K562 (cell line): ENCODE measurements at regions not wholly inside any gene's neighbourhood (a gene's known extent, or its start where the extent isn't known, plus 50 kb on each side); places are given as distances from the start of the nearest gene placed in this dataset.

ENCODE experiments used
- ATAC-seq: fragments of 200-7000 bp; cut with Tn5 transposase; 3 replicates; pipeline ENCODE4 v1.9.1; 2020; ENCODE audit warnings: moderate library complexity
- BruUV-seq: library from RNA; stranded (reverse); fragments of 400-500 nt; replicated peaks from 2 replicates; lab custom pipeline; 2021; lab: Mats Ljungman, UMichigan
- CTCF ChIA-PET: fragments of 300-600 bp; formaldehyde crosslinking; extraction: SDS; loops from one replicate; lab custom pipeline; 2021; ENCODE audit warnings: low intra/inter-chr PET ratio; lab: Yijun Ruan, JAX
- POLR2A ChIA-PET: fragments of 300-600, 350-650 bp; sonication (Branson Sonifier 250); formaldehyde crosslinking; extraction: SDS; loops from one replicate; lab custom pipeline; 2021; ENCODE audit warnings: antibody characterized with exemption, inconsistent platforms; lab: Yijun Ruan, JAX
- DNase-seq, 4 experiments: peaks; one replicate each; pipeline versions ENCODE4 v3.0.0 to v3.0.0-alpha.2; 2011 to 2018; ENCODE audit warnings: low spot score in 3 of 4, mixed read lengths in 3 of 4; ENCODE audit errors: extremely low read depth in 1 of 4
- FAIRE-seq: peaks from 2 replicates; lab custom pipeline; 2011; peaks lifted over from hg19 to GRCh38; lab: Jason Lieb, UNC
- H2AFZ ChIP-seq: 2 replicates; pipeline ENCODE4 v1.6.0; 2011; ENCODE audit warnings: low read depth, low read length, control low read depth, inconsistent platforms
- H3K27ac ChIP-seq: fragments of 200-600 bp; 3 replicates; pipeline ENCODE4 v1.8.0; 2011; ENCODE audit warnings: low read depth, mild to moderate bottlenecking, control low read depth, inconsistent platforms, low read length, moderate library complexity, mixed read lengths; ENCODE audit errors: extremely low read depth
- H3K27me3 ChIP-seq, 2 experiments: fragments of 300-600 bp in 1 of 2; 2 replicates in 1 of 2; 3 replicates in 1 of 2; pipeline versions ENCODE4 v1.6.0 to v1.8.0; 2011; ENCODE audit warnings: inconsistent platforms in 2 of 2, low read length in 2 of 2, mild to moderate bottlenecking in 1 of 2, mixed read lengths in 1 of 2, moderate library complexity in 1 of 2; ENCODE audit not compliant: control insufficient read depth in 2 of 2, insufficient read depth in 2 of 2
- H3K36me3 ChIP-seq: fragments of 300-600 bp; 3 replicates; pipeline ENCODE4 v1.8.0; 2011; ENCODE audit warnings: mild to moderate bottlenecking, low read length, inconsistent platforms; ENCODE audit not compliant: control insufficient read depth, insufficient read depth
- H3K4me1 ChIP-seq, 2 experiments: fragments of 200-600 bp in 1 of 2; replicated peaks in 1 of 2; 2 replicates in 1 of 2; 3 replicates in 1 of 2; pipeline versions ENCODE4 v1.5.1 to v1.8.0; 2011; ENCODE audit warnings: inconsistent platforms in 2 of 2, low read length in 2 of 2, mild to moderate bottlenecking in 1 of 2, mixed read lengths in 1 of 2, moderate library complexity in 1 of 2; ENCODE audit not compliant: control insufficient read depth in 2 of 2, insufficient read depth in 2 of 2
- H3K4me2 ChIP-seq: 2 replicates; pipeline ENCODE4 v1.6.1; 2011; ENCODE audit warnings: low read length, control low read depth, inconsistent platforms, mixed read lengths; ENCODE audit not compliant: insufficient read depth
- H3K4me3 ChIP-seq: fragments of 200-600 bp; sonication (generic), shearing (Covaris generic); 2 replicates; pipeline ENCODE4 v1.5.1; 2016; ENCODE audit warnings: control low read depth, inconsistent platforms
- H3K79me2 ChIP-seq: fragments of 200-600 bp; 3 replicates; pipeline ENCODE4 v1.8.0; 2011; ENCODE audit warnings: low read length, inconsistent platforms; ENCODE audit not compliant: control insufficient read depth, insufficient read depth
- H3K9ac ChIP-seq, 2 experiments: 2 replicates each; pipeline versions ENCODE4 v1.6.0 to v1.6.1; 2011; ENCODE audit warnings: low read depth in 2 of 2, low read length in 2 of 2, control low read depth in 1 of 2, inconsistent platforms in 1 of 2, mild to moderate bottlenecking in 1 of 2, mixed read lengths in 1 of 2; ENCODE audit not compliant: insufficient read depth in 1 of 2
- H3K9me1 ChIP-seq: one replicate; pipeline ENCODE4 v1.6.0; 2011; ENCODE audit warnings: inconsistent platforms, mild to moderate bottlenecking, low read length, moderate library complexity; ENCODE audit not compliant: control insufficient read depth, insufficient read depth
- H3K9me3 ChIP-seq: replicated peaks from 2 replicates; pipeline ENCODE4 v1.5.1; 2011; ENCODE audit warnings: low read depth, low read length, inconsistent platforms; ENCODE audit not compliant: control insufficient read depth, insufficient read depth
- H4K20me1 ChIP-seq: replicated peaks from 2 replicates; pipeline ENCODE4 v1.6.1; 2011; ENCODE audit warnings: low read length, inconsistent platforms, mixed read lengths; ENCODE audit not compliant: control insufficient read depth, insufficient read depth
- BACH1 ChIP-seq: fragments of 200-800 bp; sonication (Bioruptor generic); IDR thresholded peaks from 2 replicates; pipeline ENCODE4 v1.6.1; 2016; ENCODE audit warnings: missing genetic modification characterization, missing compliant biosample characterization
- CXXC5 ChIP-seq: fragments of 250-450 bp; sonication (Bioruptor Pico); IDR thresholded peaks from 2 replicates; pipeline ENCODE4 v1.8.0; 2022; ENCODE audit warnings: inconsistent platforms, mild to moderate bottlenecking, moderate library complexity
- ERF ChIP-seq: fragments of 450-650 bp; formaldehyde crosslinking; IDR thresholded peaks from 2 replicates; pipeline ENCODE4 v1.4.0; 2020; ENCODE audit warnings: mild to moderate bottlenecking, mixed read lengths
- HDAC6 ChIP-seq: IDR thresholded peaks from 2 replicates; pipeline ENCODE4 v1.6.1; 2012; ENCODE audit warnings: low read depth, mild to moderate bottlenecking, control low read depth, inconsistent platforms, low read length, moderate library complexity
- KLF13 ChIP-seq: fragments of 450-650 bp; IDR thresholded peaks from 2 replicates; pipeline ENCODE4 v1.6.1; 2016; ENCODE audit warnings: missing genetic modification characterization, low read depth, mild to moderate bottlenecking, missing compliant biosample characterization, moderate library complexity, borderline replicate concordance
- LEF1 ChIP-seq: fragments of 450-650 bp; IDR thresholded peaks from 2 replicates; pipeline ENCODE4 v1.6.1; 2016; ENCODE audit warnings: mild to moderate bottlenecking
- MBD2 ChIP-seq: sonication (generic); IDR thresholded peaks from 2 replicates; pipeline ENCODE4 v1.6.1; 2016; ENCODE audit warnings: low read depth, borderline replicate concordance
- MCM2 ChIP-seq: fragments of 450-650 bp; IDR thresholded peaks from 2 replicates; pipeline ENCODE4 v1.6.1; 2017; ENCODE audit warnings: low read depth, mild to moderate bottlenecking
- NFIC ChIP-seq: fragments of 450-650 bp; IDR thresholded peaks from 2 replicates; pipeline ENCODE4 v1.6.1; 2017; ENCODE audit warnings: mild to moderate bottlenecking, inconsistent platforms
- RAD21 ChIP-seq, 2 experiments: fragments of 250-450 bp in 1 of 2; fragments of 450-650 bp in 1 of 2; sonication (Bioruptor Pico) in 1 of 2; formaldehyde crosslinking in 1 of 2; IDR thresholded peaks in 1 of 2; conservative IDR thresholded peaks in 1 of 2; 2 replicates each; pipeline versions ENCODE4 v1.4.0 to v1.8.0; 2020 to 2022; ENCODE audit warnings: mild to moderate bottlenecking in 2 of 2, moderate library complexity in 1 of 2
- SIN3B ChIP-seq: fragments of 450-650 bp; IDR thresholded peaks from 2 replicates; pipeline ENCODE4 v1.6.1; 2017; ENCODE audit warnings: low read depth, mild to moderate bottlenecking, moderate library complexity
- SLC30A9 ChIP-seq: fragments of 250-450 bp; sonication (Bioruptor Pico); IDR thresholded peaks from 2 replicates; pipeline ENCODE4 v1.8.0; 2022; ENCODE audit warnings: mild to moderate bottlenecking, moderate library complexity
- TAF1 ChIP-seq: IDR thresholded peaks from 2 replicates; pipeline ENCODE4 v1.6.1; 2011; ENCODE audit warnings: mild to moderate bottlenecking, low read length, moderate library complexity; ENCODE audit not compliant: insufficient read depth, control insufficient read depth, severe bottlenecking; ENCODE audit errors: extremely low read depth
- ZFP36 ChIP-seq: fragments of 150-350 bp; IDR thresholded peaks from 2 replicates; pipeline ENCODE4 v1.6.1; 2018; ENCODE audit warnings: low read length, low read depth; ENCODE audit not compliant: partially characterized antibody
- WGBS: fragments of 100-300 bp; shearing (Covaris generic); methylation state at CpG from one replicate; pipeline ENCODE4 v1.1.6; 2016; ENCODE audit warnings: low coverage, mixed read lengths; ENCODE audit not compliant: insufficient coverage; ENCODE audit errors: missing lambda C conversion rate; 5-methylcytosine and 5-hydroxymethylcytosine counted together
- in situ Hi-C: fragments of 300-500 bp; cut with MboI; formaldehyde crosslinking; loops from 4 replicates; pipeline ENCODE4 v1.15.0; 2018; ENCODE audit warnings: inconsistent platforms, mixed read lengths
- intact Hi-C: fragments of 100-400 bp; cut with micrococcal nuclease; formaldehyde crosslinking; loops from 2 replicates; pipeline ENCODE4 v1.14.2; 2022
- TF ChIP-seq, protein P1 (sequence below): IDR thresholded peaks from 2 replicates; pipeline ENCODE4 v1.6.1; 2011; ENCODE audit warnings: borderline replicate concordance, low read depth, mild to moderate bottlenecking, moderate library complexity, low read length; ENCODE audit not compliant: insufficient read depth, poor library complexity, severe bottlenecking
- TF ChIP-seq, protein P2 (sequence below): IDR thresholded peaks from 3 replicates; pipeline ENCODE4 v1.6.1; 2011; ENCODE audit warnings: borderline replicate concordance, mild to moderate bottlenecking; ENCODE audit not compliant: insufficient read length, insufficient read depth
- TF ChIP-seq, protein P3 (sequence below), 3 experiments: IDR thresholded peaks in 2 of 3; conservative IDR thresholded peaks in 1 of 3; 2 replicates each; pipeline ENCODE4 v1.5.1; 2011 to 2012; ENCODE audit warnings: low read length in 3 of 3, mild to moderate bottlenecking in 3 of 3, control low read depth in 2 of 3, improper control_type of control experiment in 1 of 3, inconsistent platforms in 1 of 3, low read depth in 1 of 3, mixed read lengths in 1 of 3, moderate library complexity in 1 of 3; ENCODE audit not compliant: insufficient read depth in 2 of 3

DNA sequence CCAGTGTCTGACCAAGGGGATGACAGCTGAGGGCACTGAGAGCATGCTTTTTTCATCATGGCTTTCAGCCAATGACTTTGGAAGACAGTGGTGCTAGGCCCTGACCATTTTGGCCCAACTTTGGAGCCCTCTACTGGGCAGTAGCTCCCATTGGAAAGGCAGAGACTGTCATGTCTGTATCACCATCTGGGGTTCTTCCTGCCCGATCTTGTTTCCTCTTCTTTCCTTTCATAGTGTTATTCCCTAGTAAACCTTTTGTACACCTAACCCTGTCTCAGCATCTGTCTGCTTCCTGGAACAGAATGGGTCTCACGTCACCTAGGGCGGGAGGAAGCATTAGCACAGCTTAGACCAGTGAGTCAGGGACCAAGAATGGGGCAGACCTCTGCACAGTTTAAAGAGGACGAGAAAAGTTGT is 97.4 kb upstream of the MAST4 start:
- H3K9me3 ChIP-seq, result no peaks in the 10 kb centered on the region
- in situ Hi-C loops, result no loop called here
- no peak overlapping the region for H3K27ac ChIP-seq
- ChIA-PET CTCF (no interaction called here), POLR2A (interaction anchor here (0.5 kb wide), 1 partner anchor 1688 kb away, joined by 3 read pairs; no protein-coding TSS in a partner anchor)
- H3K27me3 ChIP-seq, result no peaks in the 10 kb centered on the region
- DNase-seq, result peak in 2 of 4 experiments; percentile 15 to 24
- H3K9me1 ChIP-seq, result no peaks in the 10 kb centered on the region
- intact Hi-C loops, result loop anchor here (2.0 kb wide), 1 partner anchor 192 kb away; no protein-coding TSS in a partner anchor
- BruUV-seq, result no TSS peak
- no peaks in the 10 kb centered on the region for H3K79me2 ChIP-seq
- H2AFZ ChIP-seq, result no peak overlapping the region
- 4% methylated on average over 3 of the region's 4 CpGs for WGBS
- H3K4me2 ChIP-seq, result no peak overlapping the region
- H3K4me3 ChIP-seq, result no peak overlapping the region
- FAIRE-seq, result peak; percentile 35
- H3K4me1 ChIP-seq, result no peaks in the 10 kb centered on the region
- H3K36me3 ChIP-seq, result no peaks in the 10 kb centered on the region
- H3K9ac ChIP-seq, result no peak overlapping the region
- peak; percentile 83 for ATAC-seq
- no peaks in the 10 kb centered on the region for H4K20me1 ChIP-seq
- TF ChIP-seq MBD2, result no peak
- peak; percentile 36; the same call in 1 of the 2 replicates for TF ChIP-seq NFIC
- TF ChIP-seq, protein P1, sequence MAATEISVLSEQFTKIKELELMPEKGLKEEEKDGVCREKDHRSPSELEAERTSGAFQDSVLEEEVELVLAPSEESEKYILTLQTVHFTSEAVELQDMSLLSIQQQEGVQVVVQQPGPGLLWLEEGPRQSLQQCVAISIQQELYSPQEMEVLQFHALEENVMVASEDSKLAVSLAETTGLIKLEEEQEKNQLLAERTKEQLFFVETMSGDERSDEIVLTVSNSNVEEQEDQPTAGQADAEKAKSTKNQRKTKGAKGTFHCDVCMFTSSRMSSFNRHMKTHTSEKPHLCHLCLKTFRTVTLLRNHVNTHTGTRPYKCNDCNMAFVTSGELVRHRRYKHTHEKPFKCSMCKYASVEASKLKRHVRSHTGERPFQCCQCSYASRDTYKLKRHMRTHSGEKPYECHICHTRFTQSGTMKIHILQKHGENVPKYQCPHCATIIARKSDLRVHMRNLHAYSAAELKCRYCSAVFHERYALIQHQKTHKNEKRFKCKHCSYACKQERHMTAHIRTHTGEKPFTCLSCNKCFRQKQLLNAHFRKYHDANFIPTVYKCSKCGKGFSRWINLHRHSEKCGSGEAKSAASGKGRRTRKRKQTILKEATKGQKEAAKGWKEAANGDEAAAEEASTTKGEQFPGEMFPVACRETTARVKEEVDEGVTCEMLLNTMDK, result peak; percentile 34
- no peak for TF ChIP-seq BACH1
- TF ChIP-seq KLF13 (tag), result no peak
- TF ChIP-seq HDAC6, result no peak
- TF ChIP-seq SIN3B, result no peak
- no peak for TF ChIP-seq ZFP36
- TF ChIP-seq, protein P2, sequence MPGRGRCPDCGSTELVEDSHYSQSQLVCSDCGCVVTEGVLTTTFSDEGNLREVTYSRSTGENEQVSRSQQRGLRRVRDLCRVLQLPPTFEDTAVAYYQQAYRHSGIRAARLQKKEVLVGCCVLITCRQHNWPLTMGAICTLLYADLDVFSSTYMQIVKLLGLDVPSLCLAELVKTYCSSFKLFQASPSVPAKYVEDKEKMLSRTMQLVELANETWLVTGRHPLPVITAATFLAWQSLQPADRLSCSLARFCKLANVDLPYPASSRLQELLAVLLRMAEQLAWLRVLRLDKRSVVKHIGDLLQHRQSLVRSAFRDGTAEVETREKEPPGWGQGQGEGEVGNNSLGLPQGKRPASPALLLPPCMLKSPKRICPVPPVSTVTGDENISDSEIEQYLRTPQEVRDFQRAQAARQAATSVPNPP, result no peak
- TF ChIP-seq, protein P3, sequence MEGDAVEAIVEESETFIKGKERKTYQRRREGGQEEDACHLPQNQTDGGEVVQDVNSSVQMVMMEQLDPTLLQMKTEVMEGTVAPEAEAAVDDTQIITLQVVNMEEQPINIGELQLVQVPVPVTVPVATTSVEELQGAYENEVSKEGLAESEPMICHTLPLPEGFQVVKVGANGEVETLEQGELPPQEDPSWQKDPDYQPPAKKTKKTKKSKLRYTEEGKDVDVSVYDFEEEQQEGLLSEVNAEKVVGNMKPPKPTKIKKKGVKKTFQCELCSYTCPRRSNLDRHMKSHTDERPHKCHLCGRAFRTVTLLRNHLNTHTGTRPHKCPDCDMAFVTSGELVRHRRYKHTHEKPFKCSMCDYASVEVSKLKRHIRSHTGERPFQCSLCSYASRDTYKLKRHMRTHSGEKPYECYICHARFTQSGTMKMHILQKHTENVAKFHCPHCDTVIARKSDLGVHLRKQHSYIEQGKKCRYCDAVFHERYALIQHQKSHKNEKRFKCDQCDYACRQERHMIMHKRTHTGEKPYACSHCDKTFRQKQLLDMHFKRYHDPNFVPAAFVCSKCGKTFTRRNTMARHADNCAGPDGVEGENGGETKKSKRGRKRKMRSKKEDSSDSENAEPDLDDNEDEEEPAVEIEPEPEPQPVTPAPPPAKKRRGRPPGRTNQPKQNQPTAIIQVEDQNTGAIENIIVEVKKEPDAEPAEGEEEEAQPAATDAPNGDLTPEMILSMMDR (IDR thresholded peaks at IDR 0.05 in 2 of 3, conservative IDR thresholded peaks at IDR 0.05 in 1 of 3; ENCODE audit: insufficient read depth in 2 of 3, low read depth in 1 of 3, low read length in 3 of 3), result peak; percentile 31 to 49 (median 43); a peak in 5 of 6 replicates
- TF ChIP-seq RAD21 (CRISPR knock-in tag; conservative IDR thresholded peaks at IDR 0.05 in 1 of 2, IDR thresholded peaks at IDR 0.05 in 1 of 2), result peak in 1 of 2 experiments; percentile 31; a peak in 2 of 4 replicates
- no peak for TF ChIP-seq CXXC5 (CRISPR knock-in tag)
- TF ChIP-seq LEF1, result no peak
- TF ChIP-seq SLC30A9 (CRISPR knock-in tag), result no peak
- no peak for TF ChIP-seq MCM2
- no peak for TF ChIP-seq TAF1
- no peak for TF ChIP-seq ERF
